HG03565 (cell line): ENCODE measurements at regions not wholly inside any gene's neighbourhood (a gene's known extent, or its start where the extent isn't known, plus 50 kb on each side); places are given as distances from the start of the nearest gene placed in this dataset.

Experiments used
- ATAC-seq: cut with Tn5 transposase; IDR thresholded peaks from one replicate; pipeline ENCODE4 v1.9.1; 2021; ENCODE audit warnings: mild to moderate bottlenecking, moderate library complexity; ENCODE audit not compliant: unreplicated experiment

DNA sequence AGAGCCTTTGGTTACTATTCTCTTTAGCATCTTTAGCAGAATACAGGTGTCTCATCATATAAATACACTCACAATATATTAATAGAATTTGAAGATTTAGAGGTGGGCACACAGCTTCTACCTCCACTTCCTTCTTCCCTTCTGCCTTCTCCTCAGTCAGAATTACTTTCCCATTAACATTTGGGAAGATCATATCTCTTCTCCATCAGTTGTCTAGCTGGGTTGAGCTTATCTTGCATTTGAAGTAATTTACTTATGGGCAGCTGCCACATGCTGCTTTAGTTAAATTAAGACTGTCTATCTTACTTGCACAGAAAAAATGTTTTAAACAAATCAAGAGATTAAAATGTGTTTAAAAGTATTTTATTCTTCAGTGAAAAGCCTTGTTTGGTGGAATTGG is 110.1 kb upstream of the ASIC2 start:
- no peak for ATAC-seq

DNA sequence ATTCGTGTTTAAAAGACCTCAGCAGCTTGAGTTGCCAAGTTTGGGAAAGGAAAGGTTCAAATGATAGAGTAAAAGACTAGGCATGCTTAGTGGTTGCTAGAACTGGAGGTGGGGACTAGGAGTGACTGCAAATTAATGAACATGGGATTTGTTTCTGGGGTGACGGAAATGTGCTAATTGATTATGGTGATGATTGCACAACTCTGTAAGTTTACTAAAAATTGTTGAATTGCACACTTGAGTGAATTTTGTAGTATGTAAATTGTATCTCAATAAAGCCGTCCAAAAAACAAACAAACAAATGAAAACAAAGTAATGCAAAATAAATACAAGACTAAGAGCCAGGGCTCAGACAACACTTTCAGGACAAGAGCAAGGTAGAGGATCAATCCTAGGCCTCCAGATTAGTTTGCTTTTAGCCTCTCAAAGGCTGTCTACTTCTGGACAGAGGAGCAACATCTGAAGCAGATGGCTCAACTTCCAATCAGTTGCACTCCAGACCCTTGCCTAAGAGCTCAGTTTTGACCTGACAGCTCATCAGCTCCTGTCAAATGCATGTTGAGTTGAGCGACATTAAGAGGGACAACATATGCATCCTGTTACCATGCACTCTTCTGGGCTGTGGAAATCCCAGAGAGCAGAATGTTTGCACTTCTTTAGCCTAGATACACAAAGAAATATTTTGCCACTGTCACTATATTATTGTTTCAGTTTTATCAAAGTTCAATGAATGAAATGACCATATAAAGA is 111.2 kb upstream of the ASIC2 start:
- no peak for ATAC-seq

DNA sequence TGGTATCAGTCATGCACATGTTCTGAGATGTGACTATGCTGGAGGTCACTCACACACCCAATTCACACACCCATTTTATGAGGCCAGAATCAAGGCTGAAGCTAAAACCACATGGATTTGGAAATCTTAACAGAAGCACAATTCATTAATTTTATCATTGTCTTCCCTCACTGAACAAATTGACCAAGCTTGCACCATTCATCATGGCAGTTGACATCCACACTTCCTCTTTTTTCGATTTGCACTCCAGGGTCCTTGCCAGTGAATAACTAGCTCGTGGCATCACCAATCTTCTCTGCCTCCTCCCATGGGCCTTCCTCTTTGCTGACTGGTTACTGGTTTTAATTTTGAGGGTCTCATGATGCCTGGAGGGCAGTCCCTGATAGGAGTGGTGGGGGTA is 123.0 kb upstream of the ASIC2 start:
- ATAC-seq: no peak

DNA sequence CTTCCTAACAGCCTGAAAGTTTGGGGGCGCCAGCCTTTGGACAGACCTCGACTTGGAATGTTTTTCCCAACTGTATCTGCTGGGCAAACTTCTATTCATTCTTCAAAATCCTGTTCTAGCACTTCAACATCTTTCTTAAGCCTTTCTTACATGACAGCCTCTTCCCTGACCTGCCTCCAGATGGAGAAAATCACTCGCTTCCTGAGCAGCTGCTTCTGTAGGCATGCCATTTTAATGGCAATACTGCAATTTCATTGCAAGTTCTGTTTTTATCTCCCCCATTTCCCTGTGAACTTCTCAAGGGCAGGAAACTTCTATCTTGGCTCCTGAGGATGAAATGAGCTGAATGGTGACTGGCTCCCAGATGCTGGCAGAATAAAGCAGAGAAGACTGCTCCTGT is 128.8 kb upstream of the ASIC2 start:
- no peak for ATAC-seq

DNA sequence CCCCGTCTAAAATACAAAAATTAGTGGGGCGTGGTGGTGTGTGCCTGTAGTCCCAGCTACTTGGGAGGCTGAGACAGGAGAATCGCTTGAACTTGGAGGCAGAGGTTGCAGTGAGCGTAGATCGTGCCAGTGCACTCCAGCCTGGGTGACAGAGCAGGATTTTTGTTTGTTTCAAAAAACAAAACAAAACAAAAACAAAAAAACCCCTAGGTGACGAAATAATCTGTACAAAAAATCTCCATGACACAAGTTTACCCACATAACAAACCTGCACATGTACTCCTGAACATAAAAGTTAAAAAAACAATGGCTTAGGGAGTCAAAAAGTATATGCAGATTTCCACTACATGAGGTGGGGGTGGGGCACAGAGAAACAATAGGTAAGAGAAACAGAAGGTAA is 140.5 kb upstream of the ASIC2 start:
- no peak for ATAC-seq

DNA sequence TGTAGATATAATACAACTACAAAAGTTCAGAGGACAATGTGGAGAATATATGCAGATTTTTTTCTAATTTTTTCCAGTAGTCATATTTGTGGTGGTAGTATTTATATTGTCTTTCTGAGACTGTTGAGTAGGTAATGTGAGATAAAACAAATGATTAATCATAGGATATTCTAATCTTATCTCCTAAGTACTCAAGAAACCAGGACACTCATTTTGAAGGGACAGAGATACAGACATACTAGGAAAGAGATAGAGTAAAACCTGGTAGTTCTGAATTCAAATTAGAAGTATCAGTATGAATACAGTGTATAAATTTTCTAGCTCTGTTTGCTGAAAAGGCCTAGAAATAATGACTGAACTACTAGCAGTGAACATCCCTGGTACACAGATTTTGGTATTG is 141.7 kb upstream of the ASIC2 start:
- ATAC-seq: no peak

DNA sequence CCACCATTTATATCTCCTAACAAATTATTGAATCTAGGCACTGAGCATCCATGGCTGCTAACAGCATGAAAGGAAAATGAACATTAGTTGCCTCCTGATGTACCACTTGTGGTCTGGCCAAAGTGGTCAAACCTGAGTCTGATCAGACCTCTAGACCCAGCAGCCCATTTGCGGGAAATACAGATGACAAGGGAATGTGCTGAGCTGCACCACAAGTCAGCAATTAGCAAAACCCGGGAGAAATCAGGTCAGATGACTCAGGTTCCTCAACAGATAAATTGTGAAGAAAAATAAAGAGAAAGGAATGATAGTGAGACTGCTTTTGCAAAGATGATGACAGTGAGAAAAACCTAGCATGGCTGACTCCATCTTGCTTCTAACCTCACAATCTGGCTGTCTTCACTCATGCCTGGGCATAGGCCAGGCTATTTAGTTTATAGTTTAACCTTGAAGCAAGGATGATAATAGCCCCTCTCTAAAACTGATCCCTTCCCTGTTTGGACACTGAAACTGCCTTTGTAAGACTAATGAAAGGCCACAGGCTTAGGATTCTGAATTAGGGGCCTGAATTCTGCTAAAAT is 142.7 kb upstream of the ASIC2 start:
- no peak for ATAC-seq

DNA sequence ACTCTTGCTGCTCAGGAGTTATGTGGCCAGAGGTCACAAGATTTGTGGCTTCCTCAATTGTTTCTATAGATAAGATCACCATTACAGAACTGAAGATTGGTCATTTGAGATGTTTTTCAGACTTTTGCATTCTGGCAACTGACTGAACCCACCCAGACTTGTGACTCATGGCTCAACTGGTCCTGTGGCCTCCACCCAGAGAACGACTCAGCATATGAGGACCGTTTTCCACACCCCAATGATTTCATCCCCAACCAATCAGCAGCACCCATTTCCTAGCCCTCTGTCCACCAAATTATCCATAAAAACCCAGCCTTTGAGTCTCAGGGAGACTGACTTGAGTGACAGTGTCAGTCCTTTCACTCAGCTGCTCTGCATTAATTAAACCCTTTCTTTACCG is 143.2 kb upstream of the ASIC2 start:
- ATAC-seq: no peak

DNA sequence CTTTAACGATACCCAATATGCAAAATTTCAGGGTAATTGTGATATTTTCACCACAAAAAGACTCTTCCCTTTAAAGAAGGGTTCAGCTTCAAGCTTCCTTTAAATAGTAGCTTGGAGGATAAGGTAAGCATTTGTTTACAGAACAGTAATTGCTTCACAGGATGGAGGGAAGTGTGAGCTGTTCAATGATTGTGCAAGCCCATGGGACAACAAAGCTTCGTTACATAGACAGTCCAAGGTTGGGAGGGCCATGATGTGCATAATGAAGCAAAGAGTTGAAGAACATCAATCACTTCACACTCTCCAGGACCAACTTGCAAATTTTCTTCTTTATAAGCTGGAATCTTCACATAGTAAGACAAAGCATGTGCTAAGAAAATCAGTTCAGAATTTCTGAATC is 145.0 kb upstream of the ASIC2 start:
- ATAC-seq: no peak

DNA sequence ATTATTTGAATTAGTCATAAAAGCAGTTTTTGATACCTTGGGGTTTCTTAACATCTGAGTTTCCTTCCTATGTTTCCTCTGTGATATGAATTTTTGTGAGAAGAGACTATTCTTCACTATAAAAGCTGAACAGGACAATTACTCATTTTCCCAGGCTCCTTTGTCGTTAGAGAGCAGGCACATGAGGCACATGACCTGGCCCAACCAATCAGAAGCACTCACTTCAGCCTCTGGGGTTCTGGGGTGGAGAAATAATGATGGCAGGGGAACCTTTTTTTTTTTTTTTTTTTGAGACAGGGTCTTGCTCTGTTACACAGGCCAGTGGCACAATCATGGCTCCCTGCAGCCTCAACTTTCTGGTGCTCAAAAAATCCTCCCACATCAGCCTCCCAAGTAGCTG is 145.5 kb upstream of the ASIC2 start:
- no peak for ATAC-seq

DNA sequence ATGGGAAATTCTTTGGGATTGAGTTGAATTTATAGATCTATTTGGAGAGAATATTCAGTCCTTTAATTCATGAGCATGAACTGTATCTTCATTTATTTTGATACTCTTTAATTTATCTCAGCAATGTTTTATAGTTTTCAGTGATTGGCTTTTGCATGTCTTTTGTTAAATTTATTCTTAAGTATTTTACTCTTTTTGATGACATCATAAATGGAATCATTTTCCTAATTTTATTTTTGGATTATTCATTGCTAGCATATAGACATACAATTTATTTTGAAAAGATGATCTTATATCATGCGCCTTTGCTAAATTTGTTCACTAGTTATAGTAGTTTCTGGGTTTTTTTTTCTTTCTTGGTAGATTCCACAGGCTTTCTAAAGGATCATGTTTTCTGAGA is 149.2 kb upstream of the ASIC2 start:
- ATAC-seq: no peak

DNA sequence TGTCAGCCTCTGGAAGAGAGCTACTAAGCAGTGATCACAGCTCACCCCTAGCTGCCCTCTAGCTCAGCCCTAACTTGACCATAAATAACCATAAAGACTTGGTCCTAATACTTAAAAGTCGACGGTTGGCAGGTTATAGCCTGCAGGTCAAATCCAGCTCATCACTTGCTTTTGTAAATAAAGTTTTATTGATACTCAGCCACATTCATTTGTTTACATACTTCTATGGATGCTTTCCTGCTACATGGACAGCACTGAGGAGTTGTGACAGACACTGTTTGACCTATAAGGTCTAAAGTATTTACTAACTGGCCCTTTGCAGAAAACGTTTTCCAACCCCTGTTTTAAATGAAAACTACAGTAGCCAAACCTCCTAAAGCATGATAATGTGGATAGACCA is 151.6 kb upstream of the ASIC2 start:
- ATAC-seq: no peak

DNA sequence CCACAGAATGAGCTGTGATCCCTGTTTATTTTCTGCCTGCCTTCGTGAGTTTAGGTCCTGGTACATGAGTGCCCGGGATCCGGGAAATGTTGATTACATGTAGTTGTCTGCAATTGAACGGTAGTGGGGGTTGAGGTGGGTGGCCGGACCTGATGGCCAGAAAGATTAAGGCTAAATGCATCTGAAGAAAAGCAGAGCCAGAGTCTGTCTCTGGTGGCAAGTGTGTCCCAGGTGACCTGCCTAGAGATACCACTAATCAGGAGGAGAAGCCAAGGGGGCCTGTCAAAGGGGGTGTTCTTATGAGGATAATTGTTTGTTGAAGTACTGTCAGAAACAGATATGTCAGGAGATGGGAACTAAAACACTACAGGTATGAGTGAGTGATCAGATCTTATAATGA is 154.0 kb upstream of the ASIC2 start:
- no peak for ATAC-seq

DNA sequence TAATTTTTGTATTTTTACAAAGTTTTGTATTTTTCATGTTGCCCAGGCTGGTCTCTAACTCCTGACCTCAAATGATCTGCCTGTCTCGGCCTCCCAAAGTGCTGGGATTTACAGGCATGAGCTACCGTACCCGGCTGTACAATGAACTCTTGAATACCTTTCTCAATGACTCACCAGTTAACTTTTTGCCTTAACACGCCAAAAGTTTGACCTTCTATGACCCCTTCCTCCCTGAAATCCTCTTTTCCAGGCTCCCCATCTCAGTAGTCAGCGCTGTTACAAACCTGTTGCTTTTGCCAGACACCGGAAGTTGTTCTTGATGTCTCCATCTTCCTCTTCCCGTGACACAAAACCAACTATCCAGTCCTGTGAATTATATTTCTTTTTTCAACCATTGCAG is 158.1 kb upstream of the ASIC2 start:
- no peak for ATAC-seq

DNA sequence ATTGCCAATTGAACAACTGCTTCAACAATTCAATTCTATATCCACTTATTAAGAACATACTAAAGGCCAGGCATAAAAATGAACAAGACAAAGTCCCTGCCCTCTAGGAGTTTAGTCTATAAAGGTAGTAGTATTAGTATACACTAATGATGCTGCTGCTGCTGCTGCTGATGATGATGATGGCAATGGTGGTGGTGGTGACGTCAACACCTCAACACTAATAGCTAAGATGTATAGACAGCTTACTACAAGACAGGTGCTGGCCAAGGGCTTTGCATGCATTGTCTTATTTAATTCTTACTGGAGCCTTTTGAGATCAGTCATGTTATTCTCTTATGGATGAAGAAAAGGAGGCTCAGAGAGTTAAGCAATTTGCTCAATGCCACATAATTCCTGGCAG is 164.4 kb upstream of the ASIC2 start:
- ATAC-seq: no peak

DNA sequence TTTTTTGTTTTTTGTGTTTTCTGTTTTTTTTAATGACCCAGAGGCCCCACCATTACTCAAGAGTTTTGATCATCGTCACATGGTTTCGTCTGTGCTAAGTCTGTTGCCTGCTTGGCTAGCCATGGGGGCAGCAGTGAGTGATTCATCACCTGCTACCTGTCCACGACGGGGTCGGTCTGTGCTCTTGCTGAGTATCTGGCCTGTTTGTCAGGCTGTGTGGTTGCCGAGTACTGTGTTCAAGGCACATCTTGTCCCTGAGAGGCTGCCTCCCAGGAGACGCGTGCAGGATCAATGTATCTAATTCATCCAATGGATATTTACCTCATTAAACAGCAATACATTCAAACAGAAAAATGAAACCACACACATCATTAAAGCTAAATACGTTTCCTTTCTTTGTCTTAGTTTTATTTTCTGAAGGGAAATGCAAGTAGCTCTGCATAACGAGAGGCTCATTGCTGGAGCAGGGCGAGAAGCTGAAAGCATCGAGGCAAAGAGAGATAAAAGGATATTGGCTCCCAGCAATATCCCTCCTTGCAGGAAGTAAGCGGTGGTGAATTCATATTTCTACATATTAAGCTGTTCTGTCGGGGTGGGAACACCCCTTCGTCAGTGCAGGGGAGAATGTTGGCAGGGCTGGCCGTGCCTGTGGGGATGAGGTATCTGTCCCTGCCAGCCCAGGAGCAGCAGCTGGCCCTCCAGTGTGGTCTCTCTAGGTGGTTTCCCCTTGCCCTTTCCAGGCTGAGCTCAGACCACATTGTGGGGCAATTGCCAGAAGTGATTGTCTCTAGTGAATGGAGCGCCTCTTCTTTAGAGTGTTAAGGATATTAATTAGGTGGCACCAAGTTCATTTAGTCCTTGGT is 166.2 kb upstream of the ASIC2 start:
- ATAC-seq: no peak

DNA sequence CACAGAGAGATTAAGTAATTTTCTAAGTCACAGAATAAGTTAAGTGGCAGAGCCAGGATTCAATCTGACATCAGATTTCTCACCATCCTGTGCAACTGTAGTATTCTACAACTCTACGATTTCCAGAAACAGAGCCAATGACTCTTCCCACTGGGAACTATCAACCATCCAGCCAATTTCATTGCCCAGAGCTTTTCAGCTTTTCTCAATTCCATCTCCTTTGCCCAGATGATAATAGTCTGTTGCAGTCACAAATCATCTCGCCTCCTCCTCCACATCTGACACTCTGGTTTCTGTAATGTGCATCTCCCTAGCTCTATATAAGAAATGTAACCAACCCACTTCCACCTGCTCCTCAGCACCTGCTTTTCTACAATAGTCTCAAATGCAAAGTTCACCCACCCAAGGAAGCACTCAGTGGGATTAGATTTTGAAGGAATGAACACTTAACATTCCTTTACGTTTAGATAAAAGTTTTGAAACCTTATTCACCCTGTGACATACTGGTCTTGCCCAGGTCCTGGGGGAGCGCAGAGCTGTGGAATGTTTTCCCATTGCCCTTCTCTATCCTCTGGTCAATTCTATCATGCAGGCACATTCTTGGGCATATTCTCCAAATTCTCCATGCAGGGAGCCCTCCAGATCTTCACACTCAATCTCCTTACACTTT is 167.8 kb upstream of the ASIC2 start:
- ATAC-seq: no peak

DNA sequence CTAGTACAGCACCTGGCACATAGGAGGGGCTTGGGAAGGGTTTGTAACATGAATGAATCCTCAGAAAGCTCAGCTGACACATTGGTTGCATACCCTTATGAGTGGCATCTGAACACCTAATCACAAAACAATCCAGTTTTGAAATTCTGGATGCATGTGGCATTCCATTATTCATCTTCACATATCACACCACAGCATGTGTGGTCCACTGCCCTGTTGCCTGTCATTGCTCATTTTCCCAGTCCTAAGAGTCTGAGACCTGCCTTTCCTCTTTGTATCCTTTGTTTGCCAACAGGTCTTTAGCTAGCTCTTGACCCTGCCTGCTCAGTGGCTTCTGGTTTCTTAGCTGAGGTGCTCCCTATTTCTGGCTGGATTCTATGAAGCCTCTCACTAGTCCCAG is 170.8 kb upstream of the ASIC2 start:
- no peak for ATAC-seq

DNA sequence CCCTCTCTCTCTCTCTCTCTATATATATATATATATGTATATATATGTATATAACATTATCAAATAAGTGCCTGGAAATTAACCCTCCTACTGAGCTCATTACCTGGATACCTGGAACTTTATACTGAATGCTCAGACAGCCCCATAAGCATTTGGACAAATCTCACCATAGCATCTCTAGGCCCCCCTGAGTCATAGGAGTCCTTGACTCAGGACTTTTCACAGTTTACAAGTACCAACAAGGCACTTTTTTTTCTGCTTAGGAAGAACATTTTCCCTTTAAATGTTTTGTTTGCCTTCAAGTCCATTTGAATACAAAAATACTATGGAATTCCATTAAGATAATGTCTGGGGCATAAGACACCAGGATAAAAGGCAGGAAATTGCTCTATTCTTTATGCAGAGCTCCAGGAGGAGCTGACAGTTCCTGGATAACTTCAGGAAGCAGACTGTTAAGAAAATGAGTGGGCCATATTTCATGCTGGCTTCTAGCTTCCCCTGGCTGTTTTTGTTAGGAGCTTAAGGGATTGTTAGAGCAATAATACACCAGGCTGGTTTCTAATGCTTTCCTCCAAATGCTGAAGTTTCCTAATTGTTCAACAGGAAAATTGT is 171.7 kb upstream of the ASIC2 start:
- no peak for ATAC-seq

DNA sequence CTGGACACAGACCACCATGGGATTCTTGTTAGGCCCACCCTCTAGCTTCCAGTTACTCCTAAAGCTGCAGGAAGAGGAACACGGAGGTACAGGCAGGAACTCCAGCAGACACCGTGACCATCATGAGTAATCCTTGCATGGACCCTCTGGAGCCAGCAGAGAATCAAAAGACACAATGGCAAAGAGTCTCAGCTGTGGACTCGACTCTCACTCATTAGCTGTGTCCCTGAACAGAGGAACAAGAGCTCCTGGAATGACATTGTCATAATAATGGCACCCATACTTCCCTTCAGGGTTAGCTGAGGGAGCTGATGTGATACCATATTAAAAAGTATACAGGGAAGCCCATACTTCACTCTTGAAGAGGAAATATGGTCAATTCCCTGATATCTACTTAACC is 176.3 kb upstream of the ASIC2 start:
- no peak for ATAC-seq

DNA sequence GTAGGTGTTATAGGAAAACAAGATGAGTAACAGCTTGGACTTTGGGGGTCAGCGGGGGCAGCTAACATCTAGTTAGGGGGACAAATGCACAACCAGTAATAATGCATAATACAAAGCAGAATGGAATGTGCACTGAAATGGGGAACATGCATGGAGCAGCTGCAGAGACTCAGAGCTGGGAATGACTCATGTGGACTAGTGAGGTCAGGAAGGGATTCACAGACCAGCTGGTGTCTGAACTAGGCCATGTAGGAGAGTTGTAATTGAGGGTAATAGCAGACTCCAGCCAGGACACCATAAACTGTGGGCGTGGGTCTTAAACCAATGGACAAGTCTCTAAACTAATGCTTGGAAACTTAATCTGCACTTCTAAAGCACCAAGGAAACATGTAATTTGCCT is 176.8 kb upstream of the ASIC2 start:
- ATAC-seq: no peak
